PC-9 (cell line): ENCODE measurements at regions not wholly inside any gene's neighbourhood (a gene's known extent, or its start where the extent isn't known, plus 50 kb on each side); places are given as distances from the start of the nearest gene placed in this dataset.

Experiments used
- EZH2 ChIP-seq: fragments of 200-600 bp; sonication (generic); IDR thresholded peaks from 2 replicates; pipeline ENCODE4 v1.8.0; 2017; ENCODE audit warnings: antibody characterized with exemption, low read depth
- TF ChIP-seq, protein P1 (sequence below): fragments of 200-600 bp; sonication (generic); conservative IDR thresholded peaks from 2 replicates; pipeline ENCODE4 v1.6.1; 2017; ENCODE audit warnings: mixed run types, antibody characterized with exemption, mild to moderate bottlenecking, moderate library complexity

DNA sequence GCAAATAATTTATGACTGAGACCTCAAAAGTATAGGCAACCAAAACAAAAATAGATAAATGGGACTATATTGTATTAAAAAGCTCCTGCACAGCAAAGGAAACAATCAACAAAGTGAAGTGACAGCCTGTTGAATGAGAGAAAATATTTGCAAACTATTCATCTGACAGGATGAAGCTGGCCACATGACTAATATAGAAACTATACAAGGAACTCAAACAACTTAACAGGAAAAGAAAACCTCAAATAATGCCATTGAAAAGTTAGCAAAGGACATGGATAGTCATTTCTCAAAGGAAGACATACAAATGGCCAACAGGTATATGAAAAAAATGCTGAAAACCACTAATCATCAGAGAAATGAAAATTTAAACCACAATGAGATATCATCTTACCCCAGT is 245.1 kb downstream of the STK31 start:
- TF ChIP-seq, protein P1, sequence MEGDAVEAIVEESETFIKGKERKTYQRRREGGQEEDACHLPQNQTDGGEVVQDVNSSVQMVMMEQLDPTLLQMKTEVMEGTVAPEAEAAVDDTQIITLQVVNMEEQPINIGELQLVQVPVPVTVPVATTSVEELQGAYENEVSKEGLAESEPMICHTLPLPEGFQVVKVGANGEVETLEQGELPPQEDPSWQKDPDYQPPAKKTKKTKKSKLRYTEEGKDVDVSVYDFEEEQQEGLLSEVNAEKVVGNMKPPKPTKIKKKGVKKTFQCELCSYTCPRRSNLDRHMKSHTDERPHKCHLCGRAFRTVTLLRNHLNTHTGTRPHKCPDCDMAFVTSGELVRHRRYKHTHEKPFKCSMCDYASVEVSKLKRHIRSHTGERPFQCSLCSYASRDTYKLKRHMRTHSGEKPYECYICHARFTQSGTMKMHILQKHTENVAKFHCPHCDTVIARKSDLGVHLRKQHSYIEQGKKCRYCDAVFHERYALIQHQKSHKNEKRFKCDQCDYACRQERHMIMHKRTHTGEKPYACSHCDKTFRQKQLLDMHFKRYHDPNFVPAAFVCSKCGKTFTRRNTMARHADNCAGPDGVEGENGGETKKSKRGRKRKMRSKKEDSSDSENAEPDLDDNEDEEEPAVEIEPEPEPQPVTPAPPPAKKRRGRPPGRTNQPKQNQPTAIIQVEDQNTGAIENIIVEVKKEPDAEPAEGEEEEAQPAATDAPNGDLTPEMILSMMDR: no peak
- no peak for TF ChIP-seq EZH2
